NOMO-1 (cell line): ENCODE measurements at regions not wholly inside any gene's neighbourhood (a gene's known extent, or its start where the extent isn't known, plus 50 kb on each side); places are given as distances from the start of the nearest gene placed in this dataset.
"Not testable (repeated sequence)": the region's sequence is repeated elsewhere in the genome, so short reads cannot be mapped to it uniquely, and the experiment has no call there.

Experiments
- DNase-seq, 2 experiments: peaks; one replicate each; lab custom pipeline; 2025; ENCODE audit not compliant: unreplicated experiment in 2 of 2; lab: John Stamatoyannopoulos, UW

- DNase-seq, result not testable (repeated sequence)
Measured at GRCh38 chr7:69446213-69446612, 152.1 kb upstream of the AUTS2 start.

- DNase-seq, result no peak
Measured at GRCh38 chr7:69448071-69448470, 150.2 kb upstream of the AUTS2 start.

- DNase-seq, result no peak
Measured at GRCh38 chr7:69450456-69450855, 147.8 kb upstream of the AUTS2 start.

- no peak for DNase-seq
Measured at GRCh38 chr7:69451715-69452114, 146.6 kb upstream of the AUTS2 start.

- no peak for DNase-seq
Measured at GRCh38 chr7:69452797-69453196, 145.5 kb upstream of the AUTS2 start.

GRCh38 chr7:69457595-69458504, 140.4 kb upstream of the AUTS2 start:
- DNase-seq, result no peak

GRCh38 chr7:69464035-69464434, 134.2 kb upstream of the AUTS2 start:
- no peak for DNase-seq

GRCh38 chr7:69465262-69465661, 133.0 kb upstream of the AUTS2 start:
- no peak for DNase-seq

GRCh38 chr7:69467826-69468225, 130.4 kb upstream of the AUTS2 start:
- DNase-seq, result no peak

- no peak for DNase-seq
Measured at GRCh38 chr7:69476416-69476815, 121.9 kb upstream of the AUTS2 start.

GRCh38 chr7:69482676-69483075, 115.6 kb upstream of the AUTS2 start:
- DNase-seq, result no peak

- DNase-seq, result no peak
Measured at GRCh38 chr7:69489533-69489932, 108.7 kb upstream of the AUTS2 start.

GRCh38 chr7:69498671-69499070, 99.6 kb upstream of the AUTS2 start:
- DNase-seq, result no peak

- DNase-seq, result no peak
Measured at GRCh38 chr7:69502358-69502757, 95.9 kb upstream of the AUTS2 start.

GRCh38 chr7:69504733-69505420, 93.4 kb upstream of the AUTS2 start:
- DNase-seq, result peak in 1 of 2 experiments; percentile 11

GRCh38 chr7:69508736-69509135, 89.5 kb upstream of the AUTS2 start:
- DNase-seq, result no peak

- no peak for DNase-seq
Measured at GRCh38 chr7:69510114-69510513, 88.2 kb upstream of the AUTS2 start.

GRCh38 chr7:69515495-69516212, 82.6 kb upstream of the AUTS2 start:
- no peak for DNase-seq

- no peak for DNase-seq
Measured at GRCh38 chr7:69516238-69516820, 81.9 kb upstream of the AUTS2 start.

GRCh38 chr7:69517985-69518704, 80.1 kb upstream of the AUTS2 start:
- DNase-seq, result no peak
